Peyer's patch (tissue), 4 donors: ENCODE measurements at regions not wholly inside any gene's neighbourhood (a gene's known extent, or its start where the extent isn't known, plus 50 kb on each side); places are given as distances from the start of the nearest gene placed in this dataset.

ENCODE experiments used
- CTCF ChIP-seq, 6 experiments: fragments of 450-650 bp in 4 of 6; fragments of 200-600 bp in 2 of 6; sonication (generic) in 1 of 6; IDR thresholded peaks; one replicate each; pipeline ENCODE4 v1.5.1; 2017 to 2019; ENCODE audit warnings: antibody characterized with exemption in 6 of 6, mild to moderate bottlenecking in 3 of 6, moderate library complexity in 1 of 6
- POLR2A ChIP-seq, 2 donors: fragments of 450-650 bp; IDR thresholded peaks; one replicate each; pipeline ENCODE4 v1.5.1; 2017; ENCODE audit warnings: antibody characterized with exemption in 2 of 2, mild to moderate bottlenecking in 2 of 2, moderate library complexity in 2 of 2

- TF ChIP-seq POLR2A (IDR thresholded peaks at IDR 0.05), result no peak
- TF ChIP-seq CTCF (IDR thresholded peaks at IDR 0.05), result no peak
Observed at GRCh38 chr3:177571944-177572315, 374.6 kb upstream of the TBL1XR1 start.
